NAMALWA (cell line): ENCODE measurements at regions not wholly inside any gene's neighbourhood (a gene's known extent, or its start where the extent isn't known, plus 50 kb on each side); places are given as distances from the start of the nearest gene placed in this dataset.
"Not testable (repeated sequence)": the region's sequence is repeated elsewhere in the genome, so short reads cannot be mapped to it uniquely, and the experiment has no call there.

Experiments used
- DNase-seq: peaks from one replicate; pipeline ENCODE4 v3.0.0-alpha.2; 2015; ENCODE audit warnings: low spot score

GRCh38 chr13:111666164-111666776 is 345.8 kb downstream of the TEX29 start:
- DNase-seq = no peak

- DNase-seq = no peak
These were observed 347.3 kb downstream of the TEX29 start for GRCh38 chr13:111667757-111668156.

- DNase-seq = no peak
These were observed 348.0 kb downstream of the TEX29 start for GRCh38 chr13:111668451-111668850.

- DNase-seq = not testable (repeated sequence)
These were observed 351.8 kb downstream of the TEX29 start for GRCh38 chr13:111672198-111672597.

GRCh38 chr13:111678120-111678882 is 357.9 kb downstream of the TEX29 start:
- not testable (repeated sequence) for DNase-seq

- DNase-seq = not testable (repeated sequence)
These were observed 359.2 kb downstream of the TEX29 start for GRCh38 chr13:111679645-111680044.

GRCh38 chr13:111680100-111680499 is 359.7 kb downstream of the TEX29 start:
- not testable (repeated sequence) for DNase-seq

- not testable (repeated sequence) for DNase-seq
These were observed 371.6 kb downstream of the TEX29 start for GRCh38 chr13:111692028-111692427.

GRCh38 chr13:111696121-111696520 is 370.8 kb upstream of the SOX1 start:
- DNase-seq = not testable (repeated sequence)

- not testable (repeated sequence) for DNase-seq
These were observed 364.9 kb upstream of the SOX1 start for GRCh38 chr13:111702059-111702458.
